GM21526 (cell line): ENCODE measurements at regions not wholly inside any gene's neighbourhood (a gene's known extent, or its start where the extent isn't known, plus 50 kb on each side); places are given as distances from the start of the nearest gene placed in this dataset.

Experiments
- ATAC-seq: cut with Tn5 transposase; IDR thresholded peaks from one replicate; pipeline ENCODE4 v1.9.1; 2021; ENCODE audit warnings: moderate library complexity; ENCODE audit not compliant: unreplicated experiment, low FRiP score

DNA sequence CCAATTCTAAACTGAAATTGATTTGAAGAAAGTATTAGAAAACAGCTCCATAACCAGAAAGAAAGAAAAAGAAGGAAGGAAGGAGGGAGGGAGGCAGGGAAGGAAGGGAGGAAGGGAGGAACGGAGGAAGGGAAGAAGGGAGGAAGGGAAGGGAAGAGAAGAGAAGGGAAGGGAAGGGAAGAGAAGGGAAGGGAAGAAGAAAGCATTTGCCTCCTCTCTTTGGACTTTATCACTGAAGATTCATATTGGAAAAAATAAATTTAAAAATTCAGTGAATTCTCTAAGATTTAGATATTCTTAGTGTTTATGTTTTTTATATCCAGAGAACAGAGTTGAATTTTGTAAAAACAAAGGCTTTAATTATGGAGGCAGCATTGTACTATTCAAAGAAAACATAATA is 68.5 kb upstream of the NXT1 start:
- no peak for ATAC-seq

DNA sequence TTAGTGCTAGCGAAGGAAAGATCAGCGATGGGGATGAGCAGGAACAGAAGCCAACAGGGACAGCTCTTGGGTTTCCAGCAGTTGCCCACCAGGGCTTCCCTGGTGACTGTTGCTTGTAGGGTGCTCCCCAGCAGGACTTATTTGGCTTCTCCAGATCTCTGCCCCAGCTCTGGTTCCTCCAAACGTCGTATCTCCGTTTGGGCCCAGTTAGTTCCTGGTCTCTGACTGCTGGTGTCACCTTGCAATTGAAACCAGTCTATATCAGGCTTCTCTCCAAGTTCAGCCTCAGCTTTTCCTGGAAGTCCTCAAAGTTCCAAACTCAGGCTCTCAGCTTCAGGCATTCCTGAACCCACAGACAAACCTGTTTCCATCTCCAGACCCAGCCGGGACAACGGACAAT is 70.8 kb upstream of the NXT1 start:
- ATAC-seq, result no peak

DNA sequence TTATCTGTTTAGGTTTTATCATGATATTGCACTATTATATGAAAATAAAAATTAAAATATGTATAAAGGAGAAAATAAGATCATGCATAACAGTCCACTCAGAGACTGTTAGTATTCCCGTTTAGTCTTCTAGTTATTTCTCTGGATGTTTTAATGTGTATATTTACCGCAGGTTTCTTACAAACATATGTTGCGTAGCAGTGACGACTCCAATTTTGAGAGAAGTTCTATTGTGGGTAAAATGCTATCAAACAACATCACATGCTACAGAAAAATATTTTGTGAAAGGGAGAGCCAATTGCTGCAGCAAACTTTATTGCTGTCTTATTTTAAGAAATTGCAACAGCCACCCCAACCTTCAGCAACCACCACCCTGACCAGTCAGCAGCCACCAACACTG is 72.4 kb upstream of the NXT1 start:
- no peak for ATAC-seq

DNA sequence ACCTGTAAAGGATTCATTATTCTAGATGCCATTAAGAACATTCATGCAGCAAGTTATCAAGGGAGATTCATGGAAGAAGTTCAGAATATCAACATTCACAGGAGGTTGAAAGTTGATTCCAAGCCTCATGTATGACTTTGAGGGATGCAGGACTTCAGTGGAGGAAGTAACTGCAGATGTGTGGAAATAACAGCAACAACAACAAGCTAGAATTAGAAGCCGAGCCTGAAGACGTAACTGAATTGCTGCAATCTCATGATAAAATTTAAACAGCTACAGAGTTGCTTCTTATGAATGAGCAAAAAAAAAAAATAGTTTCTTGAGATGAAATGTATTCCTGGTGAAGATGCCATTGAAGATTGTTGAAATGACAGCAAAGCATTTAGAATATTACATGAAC is 73.3 kb upstream of the NXT1 start:
- no peak for ATAC-seq

DNA sequence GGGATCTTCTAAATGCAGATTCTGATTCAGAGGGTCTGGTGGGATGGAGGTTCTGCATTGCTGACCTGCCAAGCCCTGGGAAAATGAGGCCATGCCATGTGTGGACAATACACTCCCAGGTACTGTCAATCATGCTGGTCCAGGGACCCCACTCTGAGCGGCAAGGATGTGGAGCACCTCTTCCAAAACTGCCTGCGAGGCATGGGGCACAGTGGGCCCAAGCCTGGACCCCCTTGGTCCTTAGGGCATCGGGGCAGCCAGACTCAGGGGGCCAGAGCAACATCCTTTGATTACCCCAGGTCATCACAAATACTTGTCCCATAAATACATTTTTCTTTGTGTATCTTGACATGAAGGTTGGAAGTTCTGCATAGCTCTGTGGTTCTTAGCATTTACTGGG is 76.8 kb upstream of the NXT1 start:
- ATAC-seq, result no peak

DNA sequence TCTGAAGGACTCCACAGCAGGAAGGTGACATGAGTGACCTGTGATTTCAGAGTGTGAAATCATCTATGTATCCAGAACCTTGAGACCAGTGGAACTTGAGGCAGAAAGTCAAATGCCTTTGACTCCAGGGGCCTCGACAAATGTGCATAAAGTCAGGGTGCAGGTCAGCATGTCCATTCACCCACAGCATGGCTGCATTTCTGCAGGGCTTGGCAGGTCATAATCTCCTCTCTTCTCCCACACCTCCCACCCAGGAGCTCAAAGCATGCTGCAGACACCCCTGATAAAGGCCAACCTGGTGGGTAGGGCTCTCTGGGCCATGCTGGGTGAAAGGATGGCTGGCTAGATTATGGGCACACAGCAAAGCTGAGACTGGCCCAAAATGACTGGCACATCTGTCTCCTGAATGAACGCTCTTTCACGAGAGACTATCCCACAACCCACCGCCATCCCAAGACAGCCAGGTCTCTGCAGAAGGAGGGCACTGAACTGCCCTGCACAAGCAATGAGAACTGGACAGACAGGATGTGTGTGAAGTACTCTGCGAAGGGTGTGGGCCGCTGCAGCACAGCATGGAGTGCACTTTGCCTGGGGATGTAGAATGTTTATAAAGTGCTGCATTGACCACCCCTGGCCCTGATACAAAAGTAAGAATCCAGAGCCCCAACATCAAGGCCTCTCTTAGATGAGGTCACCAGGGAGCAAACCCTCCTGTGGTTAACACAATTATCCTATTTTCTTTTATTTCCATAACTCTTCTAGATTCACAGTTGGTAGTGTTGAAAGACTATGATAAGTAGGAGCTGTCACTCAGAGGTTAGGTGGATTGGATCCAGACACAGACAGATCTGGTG is 78.2 kb upstream of the NXT1 start:
- ATAC-seq, result no peak

DNA sequence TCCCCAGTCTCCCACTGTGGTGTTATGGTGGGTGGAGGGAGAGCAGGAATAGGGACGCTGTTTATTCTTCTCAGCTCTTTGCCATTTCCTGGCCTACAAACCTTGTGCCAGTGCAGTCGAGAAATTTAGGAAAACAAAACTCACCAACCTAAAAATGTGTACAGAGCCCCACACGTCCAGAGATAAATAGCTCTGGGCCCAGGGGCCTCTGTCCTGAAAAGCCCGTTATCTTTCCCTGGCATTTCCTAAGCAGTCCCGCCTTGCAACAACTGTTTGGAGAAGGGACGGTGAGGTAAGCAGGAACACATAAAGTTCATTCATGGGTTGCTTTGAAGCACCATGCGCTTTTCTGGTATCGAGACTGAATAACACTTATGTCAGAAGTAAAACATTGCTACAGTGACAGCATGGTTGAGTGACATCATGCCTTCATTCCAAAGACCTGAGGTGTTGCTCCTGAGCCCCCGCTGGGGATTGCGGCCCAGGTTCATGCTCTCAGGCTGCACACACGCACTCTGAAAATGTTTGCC is 80.1 kb upstream of the NXT1 start:
- no peak for ATAC-seq

DNA sequence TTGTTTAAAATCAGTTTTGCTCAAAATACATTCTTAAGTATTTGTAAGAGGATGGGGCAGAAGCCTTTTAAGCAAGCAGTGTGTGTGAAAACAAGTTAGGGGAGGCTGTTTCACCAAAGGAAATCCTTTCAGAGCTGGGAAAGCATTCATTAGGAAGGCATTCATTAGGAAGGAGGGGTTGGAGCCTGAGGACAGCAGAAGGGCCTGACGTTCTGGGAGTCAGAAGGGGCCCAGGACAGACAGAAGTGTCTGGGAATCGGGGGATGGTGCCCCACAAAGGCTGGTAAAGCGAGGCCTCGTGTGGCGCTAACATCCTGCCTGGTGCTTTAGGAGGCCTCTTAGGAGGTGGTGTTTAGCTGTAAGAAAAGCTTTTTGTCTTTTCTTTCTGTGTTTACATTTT is 80.6 kb upstream of the NXT1 start:
- no peak for ATAC-seq

DNA sequence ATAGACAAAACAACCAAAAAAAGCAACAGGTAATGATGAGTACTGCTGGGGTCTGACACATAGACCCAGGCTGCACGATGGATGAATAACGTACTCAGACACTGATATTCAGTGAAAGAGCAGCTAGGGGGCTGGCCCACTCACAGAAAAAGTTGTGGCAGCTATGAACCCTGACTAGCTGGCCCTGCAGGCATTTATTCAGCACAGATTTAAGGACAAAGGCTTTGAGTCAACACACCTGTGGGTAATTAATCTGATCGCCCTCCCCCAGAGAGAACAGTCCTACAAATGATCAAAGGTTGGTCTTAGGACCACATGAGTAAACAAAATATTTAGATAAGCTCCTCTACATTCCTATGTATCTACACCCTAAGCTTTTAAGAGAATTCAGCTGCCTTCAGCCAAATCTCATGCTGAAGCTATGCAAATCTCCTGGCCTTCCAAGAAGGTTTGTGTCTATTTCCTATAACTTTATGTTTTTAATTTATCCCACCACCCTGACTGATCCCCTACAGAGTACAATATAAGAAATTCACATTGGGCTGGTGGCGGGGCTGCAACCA is 81.7 kb upstream of the NXT1 start:
- no peak for ATAC-seq

DNA sequence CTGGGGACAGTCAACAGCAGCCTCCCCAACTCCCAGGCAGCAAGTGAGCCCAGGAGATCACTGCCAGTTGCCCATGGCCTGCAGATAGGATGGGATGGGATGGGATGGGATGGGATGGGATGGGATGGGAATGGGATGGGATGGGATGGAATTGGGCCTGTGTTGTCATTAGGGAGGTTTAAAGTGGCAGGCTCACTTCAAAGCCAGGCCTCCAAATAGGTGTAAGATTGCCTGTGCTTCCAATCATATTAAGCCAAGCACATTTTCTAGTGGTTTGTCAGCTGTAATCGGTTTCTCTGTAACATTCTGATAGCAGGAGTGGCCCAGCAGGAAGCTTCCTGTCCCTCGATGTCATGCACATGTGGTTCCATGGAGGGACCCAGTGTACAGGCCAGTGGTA is 82.7 kb upstream of the NXT1 start:
- ATAC-seq, result no peak

DNA sequence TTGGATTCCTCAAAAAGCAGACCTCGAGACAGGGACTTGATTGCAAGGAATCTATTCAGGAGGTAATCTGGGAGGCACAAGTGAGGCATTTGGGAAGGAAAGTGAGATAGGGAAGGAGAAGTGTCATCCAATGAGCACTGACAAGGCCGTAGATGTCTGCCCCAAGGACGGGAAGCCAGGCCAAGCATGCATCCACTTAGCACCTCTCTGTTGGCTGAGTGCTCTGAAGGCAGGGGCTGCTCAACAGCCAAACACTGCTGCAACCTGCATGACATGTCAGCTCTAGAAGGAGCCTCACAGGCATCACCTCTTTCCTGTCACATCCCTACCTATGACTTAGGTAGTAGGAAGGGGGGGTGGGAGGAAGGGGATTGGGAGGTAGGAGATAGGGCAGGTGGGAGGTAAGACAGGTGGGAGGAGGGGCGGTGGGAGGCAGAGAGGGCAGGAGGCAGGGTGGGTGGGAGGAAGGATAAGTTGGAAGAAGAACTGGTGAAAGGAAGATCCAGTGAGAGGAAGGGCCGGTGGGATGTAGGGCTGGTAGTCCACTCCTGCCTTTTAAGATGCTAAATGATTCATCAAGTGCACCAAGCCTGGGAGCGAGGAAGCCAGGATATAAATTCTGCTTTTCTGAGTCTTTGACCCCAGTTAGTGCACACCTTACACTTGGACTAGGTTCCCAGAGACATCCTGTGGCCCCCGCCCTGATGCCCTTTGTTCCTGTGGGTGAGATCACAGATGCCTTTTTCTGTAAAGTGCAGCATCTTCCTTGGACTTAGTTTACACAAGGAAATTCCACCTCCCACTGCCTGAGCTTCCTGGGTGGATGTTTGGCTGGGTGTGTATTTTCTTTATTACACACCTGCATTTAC is 83.8 kb upstream of the NXT1 start:
- ATAC-seq, result no peak

DNA sequence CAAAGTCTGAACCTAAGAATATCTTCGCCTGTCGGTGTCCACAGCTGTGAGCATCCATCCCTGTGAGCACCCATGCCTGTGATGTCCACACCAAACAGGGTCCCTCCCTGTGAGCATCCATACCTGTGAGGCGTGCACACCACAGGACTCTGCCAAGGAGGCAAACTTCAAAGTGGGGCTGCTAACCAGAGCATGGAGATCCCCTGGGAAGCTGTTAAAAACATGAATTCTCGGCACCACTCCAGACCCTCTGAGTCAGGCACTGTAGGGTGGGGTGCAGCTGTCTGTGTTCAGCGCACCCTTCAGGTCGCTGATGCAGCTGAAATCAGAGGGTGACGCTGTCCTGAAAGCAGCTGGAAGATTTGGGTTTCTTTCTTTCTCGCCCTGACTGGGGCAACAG is 85.4 kb upstream of the NXT1 start:
- ATAC-seq, result no peak

DNA sequence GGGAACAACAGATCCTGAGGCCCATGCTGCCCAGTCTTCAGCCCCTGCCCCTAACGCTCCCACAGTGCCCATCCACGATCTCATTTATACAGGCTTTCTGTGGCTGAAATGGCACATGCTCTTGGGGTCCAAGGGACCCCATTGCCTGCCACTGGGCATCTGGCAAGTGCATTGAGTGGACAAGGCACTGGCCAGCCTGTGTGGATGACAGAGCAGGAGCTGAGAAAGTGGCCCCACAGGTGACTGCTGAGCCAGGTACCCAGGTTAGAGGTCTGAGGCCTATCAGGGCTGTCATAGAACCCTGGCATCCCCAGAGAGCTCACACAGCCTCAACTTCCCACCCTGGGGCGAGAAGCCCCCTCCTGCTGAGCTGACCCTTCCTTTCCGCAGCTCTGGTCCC is 86.0 kb upstream of the NXT1 start:
- ATAC-seq, result no peak

DNA sequence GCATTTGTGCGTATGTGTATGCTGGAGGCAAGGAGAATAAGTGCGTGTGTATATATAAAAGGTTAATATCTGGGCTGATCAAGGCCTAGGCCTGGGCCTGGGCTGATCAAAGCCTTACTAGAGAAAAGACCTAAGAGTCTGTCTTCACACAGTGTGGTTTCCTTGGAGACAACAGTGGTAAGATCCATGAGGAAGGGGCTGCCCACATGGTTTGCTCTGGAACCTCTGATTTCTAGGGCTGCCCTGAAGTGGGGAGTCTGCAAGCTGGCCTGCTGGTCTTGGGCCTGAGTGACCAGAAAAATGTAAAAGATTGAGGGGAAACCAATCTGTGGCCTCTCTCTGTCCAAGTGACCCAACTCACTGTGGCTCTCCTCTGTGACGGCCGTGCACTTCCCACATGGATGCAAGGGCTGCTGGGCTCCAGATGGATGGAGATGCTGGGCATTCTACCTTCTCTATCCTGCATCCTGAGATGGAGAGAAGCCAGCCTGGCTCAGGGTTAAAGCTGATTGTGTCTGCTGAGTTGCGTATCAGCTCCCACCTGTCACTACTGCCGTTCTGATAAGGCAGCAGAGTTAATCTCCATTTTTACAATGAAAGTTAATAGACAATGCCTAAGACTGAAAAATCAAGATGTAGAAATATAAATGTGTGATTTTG is 90.3 kb upstream of the NXT1 start:
- no peak for ATAC-seq

DNA sequence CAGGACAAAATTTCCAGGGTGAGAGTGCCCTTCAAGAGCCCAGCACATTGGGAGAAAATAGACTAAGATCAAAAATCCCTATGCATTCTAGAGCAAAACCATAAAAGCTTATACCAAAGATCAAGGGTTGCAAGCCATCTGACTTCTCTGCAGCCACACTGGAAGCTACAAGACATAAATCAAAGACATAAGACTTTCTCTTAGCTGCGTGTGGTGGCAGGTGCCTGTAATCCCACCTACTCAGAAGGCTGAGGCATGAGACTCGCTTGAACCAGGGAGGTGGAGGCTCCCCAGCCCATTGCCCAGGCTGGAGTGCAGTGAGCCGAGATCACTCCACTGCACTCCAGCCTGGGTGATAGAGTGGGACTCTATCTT is 91.9 kb upstream of the NXT1 start:
- ATAC-seq, result no peak

DNA sequence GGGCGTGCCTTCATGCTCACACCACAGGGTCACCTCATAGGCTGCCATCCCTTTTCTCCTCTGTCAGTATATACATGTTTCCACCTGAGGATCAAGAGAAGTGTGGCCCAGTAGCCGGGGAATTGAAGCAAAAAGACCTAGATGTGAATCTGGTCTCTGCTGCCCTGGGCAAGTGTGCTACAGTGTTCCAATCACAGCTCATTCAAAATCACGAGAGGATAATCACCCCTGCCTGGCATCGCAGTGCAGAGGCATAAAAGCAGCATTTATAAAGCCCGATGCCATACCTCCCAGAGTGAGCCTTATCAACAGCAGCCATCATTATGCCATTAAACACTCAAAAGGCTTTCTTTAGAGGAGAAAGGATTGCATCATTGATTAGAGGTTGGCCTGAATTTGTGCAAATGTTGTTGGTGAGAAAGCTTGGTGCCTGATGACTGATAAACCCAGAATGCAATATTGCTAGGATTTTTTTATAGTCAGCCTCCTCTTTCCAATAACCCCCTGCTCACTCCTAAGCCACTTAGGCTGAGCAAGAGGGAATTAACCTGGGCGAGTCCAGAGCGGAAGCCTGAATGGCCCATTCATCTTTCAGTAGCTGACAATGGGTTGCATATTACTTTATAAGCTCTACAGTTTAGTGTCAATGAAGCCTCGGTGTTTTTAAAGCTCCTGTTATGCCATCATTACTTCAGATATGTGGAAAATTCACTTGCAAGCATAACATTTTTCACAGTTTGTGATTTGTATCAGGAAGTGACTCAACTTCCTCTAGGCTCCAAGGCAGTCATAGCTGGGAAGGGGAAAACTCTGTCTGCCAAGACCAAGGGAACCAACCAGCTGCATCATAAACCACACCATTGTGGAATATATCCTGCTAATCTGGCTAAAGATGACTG is 92.5 kb upstream of the NXT1 start:
- no peak for ATAC-seq

DNA sequence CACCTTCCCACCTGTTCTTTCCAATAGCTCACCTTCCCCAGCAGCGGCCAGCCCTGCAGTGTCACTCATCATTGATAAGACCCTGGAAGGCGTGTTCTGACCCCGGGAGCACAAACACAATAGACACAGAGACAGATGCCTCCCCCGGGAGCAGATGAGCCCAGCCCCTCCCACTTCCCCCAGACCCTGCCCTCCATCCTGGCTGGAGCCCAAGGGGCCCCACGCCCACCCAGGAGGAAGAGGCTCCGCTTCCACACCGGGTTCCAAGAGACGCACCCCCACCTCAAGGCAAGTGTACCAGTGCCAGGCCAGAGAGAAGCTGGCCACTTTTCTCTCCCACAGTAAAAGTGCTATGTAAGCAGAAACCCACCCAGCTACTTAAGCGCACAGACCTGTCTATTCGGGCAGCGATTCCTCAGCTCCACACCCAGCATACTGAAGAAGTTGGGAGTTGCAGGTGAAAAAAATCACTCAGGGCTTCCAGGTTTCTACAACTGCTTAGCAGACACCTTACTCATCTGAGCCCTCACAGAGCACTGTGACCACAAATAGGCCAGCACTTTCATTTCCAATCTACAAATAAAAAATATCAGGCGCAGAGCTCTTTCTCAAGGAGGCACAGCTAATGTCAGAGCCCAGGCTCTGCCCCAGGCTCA is 93.4 kb upstream of the NXT1 start:
- no peak for ATAC-seq

DNA sequence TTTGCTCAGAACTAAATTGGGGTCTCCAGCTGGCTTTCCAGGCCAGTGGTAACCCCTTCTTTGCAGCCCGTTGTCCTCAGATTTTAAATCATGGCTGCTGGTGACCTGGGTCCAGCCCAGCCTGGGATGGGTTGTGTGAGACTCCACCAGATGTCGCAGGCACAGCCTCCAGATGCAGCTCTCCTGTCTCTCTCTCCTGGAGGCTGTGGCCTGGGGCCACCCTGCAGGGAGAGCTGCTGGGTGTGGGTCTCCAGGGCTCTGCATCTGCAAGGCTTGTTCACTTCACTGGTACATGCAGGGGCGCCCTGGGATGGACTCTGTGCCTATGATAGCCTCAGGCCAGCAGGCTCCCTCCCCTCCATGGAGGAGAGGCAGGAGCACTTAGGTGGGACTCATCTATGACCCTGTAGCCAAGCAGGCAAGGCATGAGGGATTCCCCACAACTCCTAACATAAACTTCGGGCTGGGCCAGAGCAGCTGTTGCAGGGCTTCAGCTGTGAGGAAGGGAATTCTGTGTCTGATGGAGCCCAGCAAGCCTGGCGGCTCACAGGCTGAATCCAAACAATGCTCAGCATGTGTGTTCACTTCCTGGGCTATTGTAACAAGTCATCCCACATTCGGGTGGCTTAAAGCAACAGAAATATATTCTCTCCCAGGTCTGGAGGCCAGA is 94.7 kb upstream of the NXT1 start:
- no peak for ATAC-seq

DNA sequence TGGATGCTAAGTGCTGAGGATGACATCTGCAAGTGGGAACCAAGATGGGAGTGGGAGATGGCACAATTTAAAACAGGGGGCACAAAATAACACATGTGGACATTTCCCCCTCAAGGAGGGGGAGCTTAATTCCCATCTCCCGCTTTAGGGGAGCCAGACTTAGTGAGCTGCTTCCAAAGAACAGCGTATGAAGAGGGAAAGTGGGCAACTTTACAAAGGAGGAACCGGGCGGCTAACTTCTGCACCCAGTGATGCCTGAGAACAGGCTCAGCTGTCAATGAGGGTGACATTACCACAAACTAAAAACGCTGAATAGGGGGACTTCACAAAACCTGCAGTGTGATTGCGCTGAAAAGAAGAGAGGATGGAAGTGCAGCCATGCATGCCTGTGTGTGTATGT is 95.5 kb upstream of the NXT1 start:
- ATAC-seq, result no peak
